ENCODE measurements at regions not wholly inside any gene's neighbourhood (a gene's known extent, or its start where the extent isn't known, plus 50 kb on each side); places are given as distances from the start of the nearest gene placed in this dataset.

GRCh38 chr15:46061002-46061401 lies 426.2 kb downstream of the SQOR start:
- TF ChIP-seq CTCF (IDR thresholded peaks at IDR 0.05) = no peak
- TF ChIP-seq POLR2AphosphoS5 (IDR thresholded peaks at IDR 0.05; ENCODE audit: low read depth, low read length) = no peak
- TF ChIP-seq REST (IDR thresholded peaks at IDR 0.05; ENCODE audit: insufficient read depth in 1 of 2, low read depth in 2 of 2, low read length in 1 of 2) = no peak
- TF ChIP-seq TCF7L2 (IDR thresholded peaks at IDR 0.05; ENCODE audit: low read depth, low read length) = no peak
- no peak for TF ChIP-seq SIN3A (IDR thresholded peaks at IDR 0.05; ENCODE audit: borderline replicate concordance, insufficient read depth, low read depth, low read length)
